ENCODE measurements at regions not wholly inside any gene's neighbourhood (a gene's known extent, or its start where the extent isn't known, plus 50 kb on each side); places are given as distances from the start of the nearest gene placed in this dataset.

DNA sequence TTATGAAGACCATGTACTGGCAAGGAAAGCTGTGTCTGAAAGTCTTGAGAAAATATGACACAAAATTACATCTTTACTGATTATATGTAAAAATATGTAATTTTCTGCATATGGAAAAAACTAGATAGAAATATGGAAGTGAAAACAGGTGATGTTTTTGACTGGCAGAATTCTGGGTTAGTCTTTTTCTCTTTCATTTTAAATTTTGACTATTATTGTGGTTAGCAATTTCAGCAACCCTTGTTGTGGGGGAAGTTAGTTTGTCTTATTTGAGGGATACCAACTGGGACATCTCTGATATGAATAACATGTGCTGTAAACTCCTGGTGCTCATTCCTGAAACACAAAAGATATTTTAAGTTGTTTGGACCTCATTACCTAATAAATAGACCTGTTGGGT lies 49.9 kb upstream of the CPEB2 start:
- no peaks in the 10 kb centered on the region for H3K27me3 ChIP-seq (ENCODE audit: control insufficient read depth, insufficient read depth)
- no peak overlapping the region for H3K4me3 ChIP-seq (ENCODE audit: low read length)
- no peaks in the 10 kb centered on the region for H3K4me1 ChIP-seq (ENCODE audit: control insufficient read depth, insufficient read depth, low read length)
- intact Hi-C loops (cut with DNase I) = no loop called here
- no peak for DNase-seq
- no peak for ATAC-seq
- H3K27ac ChIP-seq (ENCODE audit: low read length) = no peak overlapping the region
- no peaks in the 10 kb centered on the region for H3K9me3 ChIP-seq (ENCODE audit: control insufficient read depth, low read length)

Data from right cardiac atrium (tissue), 5 donors.